ENCODE measurements at regions not wholly inside any gene's neighbourhood (a gene's known extent, or its start where the extent isn't known, plus 50 kb on each side); places are given as distances from the start of the nearest gene placed in this dataset.

- peak in 2 of 3 donors; percentile 12 to 64 for DNase-seq (ENCODE audit: low read depth in 2 of 3, low spot score in 2 of 3)
Observed at GRCh38 chr3:110367289-110367688, 704.3 kb upstream of the NECTIN3 start.

GRCh38 chr3:110375751-110376518 is 695.7 kb upstream of the NECTIN3 start:
- no peak for DNase-seq (ENCODE audit: low read depth in 2 of 3, low spot score in 2 of 3)

GRCh38 chr3:110378481-110378880 is 693.1 kb upstream of the NECTIN3 start:
- no peak for DNase-seq (ENCODE audit: low read depth in 2 of 3, low spot score in 2 of 3)

- no peak for DNase-seq (ENCODE audit: low read depth in 2 of 3, low spot score in 2 of 3)
Observed at GRCh38 chr3:110381992-110382391, 689.6 kb upstream of the NECTIN3 start.

GRCh38 chr3:110383356-110383755 is 688.3 kb upstream of the NECTIN3 start:
- DNase-seq (ENCODE audit: low read depth in 2 of 3, low spot score in 2 of 3) = no peak

- DNase-seq (ENCODE audit: low read depth in 2 of 3, low spot score in 2 of 3) = no peak
Observed at GRCh38 chr3:110384601-110385000, 687.0 kb upstream of the NECTIN3 start.

- no peak for DNase-seq (ENCODE audit: low read depth in 2 of 3, low spot score in 2 of 3)
Observed at GRCh38 chr3:110389005-110389404, 682.6 kb upstream of the NECTIN3 start.

- DNase-seq (ENCODE audit: low read depth in 2 of 3, low spot score in 2 of 3) = no peak
Observed at GRCh38 chr3:110390372-110390771, 681.2 kb upstream of the NECTIN3 start.

GRCh38 chr3:110391042-110391441 is 680.6 kb upstream of the NECTIN3 start:
- no peak for DNase-seq (ENCODE audit: low read depth in 2 of 3, low spot score in 2 of 3)

- DNase-seq (ENCODE audit: low read depth in 2 of 3, low spot score in 2 of 3) = no peak
Observed at GRCh38 chr3:110391640-110392395, 679.8 kb upstream of the NECTIN3 start.

GRCh38 chr3:110393941-110394340 is 677.7 kb upstream of the NECTIN3 start:
- DNase-seq (ENCODE audit: low read depth in 2 of 3, low spot score in 2 of 3) = no peak

GRCh38 chr3:110397115-110397514 is 674.5 kb upstream of the NECTIN3 start:
- no peak for DNase-seq (ENCODE audit: low read depth in 2 of 3, low spot score in 2 of 3)

- no peak for DNase-seq (ENCODE audit: low read depth in 2 of 3, low spot score in 2 of 3)
Observed at GRCh38 chr3:110400315-110400714, 671.3 kb upstream of the NECTIN3 start.

GRCh38 chr3:110405830-110406585 is 665.6 kb upstream of the NECTIN3 start:
- DNase-seq (ENCODE audit: low read depth in 2 of 3, low spot score in 2 of 3) = no peak

- no peak for DNase-seq (ENCODE audit: low read depth in 2 of 3, low spot score in 2 of 3)
Observed at GRCh38 chr3:110413266-110413665, 658.4 kb upstream of the NECTIN3 start.

GRCh38 chr3:110413807-110414748 is 657.5 kb upstream of the NECTIN3 start:
- DNase-seq (ENCODE audit: low read depth in 2 of 3, low spot score in 2 of 3) = no peak

GRCh38 chr3:110414855-110415254 is 656.8 kb upstream of the NECTIN3 start:
- DNase-seq (ENCODE audit: low read depth in 2 of 3, low spot score in 2 of 3) = no peak

GRCh38 chr3:110419096-110419495 is 652.5 kb upstream of the NECTIN3 start:
- peak in 2 of 3 donors; percentile 0 to 14 for DNase-seq (ENCODE audit: low read depth in 2 of 3, low spot score in 2 of 3)

- DNase-seq (ENCODE audit: low read depth in 2 of 3, low spot score in 2 of 3) = no peak
Observed at GRCh38 chr3:110419601-110420000, 652.0 kb upstream of the NECTIN3 start.

GRCh38 chr3:110420158-110420641 is 651.4 kb upstream of the NECTIN3 start:
- no peak for DNase-seq (ENCODE audit: low read depth in 2 of 3, low spot score in 2 of 3)
